Activated naive CD4-positive, alpha-beta T cell (primary cell): ENCODE measurements at regions not wholly inside any gene's neighbourhood (a gene's known extent, or its start where the extent isn't known, plus 50 kb on each side); places are given as distances from the start of the nearest gene placed in this dataset.

Experiments used
- DNase-seq, 4 experiments: peaks; one replicate each; lab custom pipeline; 2025; lab: John Stamatoyannopoulos, UW

GRCh38 chr1:221308534-221309511 lies 429.6 kb downstream of the HLX start:
- no peak for DNase-seq

- no peak for DNase-seq
These were observed 430.5 kb downstream of the HLX start for GRCh38 chr1:221309723-221310122.

- DNase-seq: no peak
These were observed 430.9 kb downstream of the HLX start for GRCh38 chr1:221310180-221310579.

DNA sequence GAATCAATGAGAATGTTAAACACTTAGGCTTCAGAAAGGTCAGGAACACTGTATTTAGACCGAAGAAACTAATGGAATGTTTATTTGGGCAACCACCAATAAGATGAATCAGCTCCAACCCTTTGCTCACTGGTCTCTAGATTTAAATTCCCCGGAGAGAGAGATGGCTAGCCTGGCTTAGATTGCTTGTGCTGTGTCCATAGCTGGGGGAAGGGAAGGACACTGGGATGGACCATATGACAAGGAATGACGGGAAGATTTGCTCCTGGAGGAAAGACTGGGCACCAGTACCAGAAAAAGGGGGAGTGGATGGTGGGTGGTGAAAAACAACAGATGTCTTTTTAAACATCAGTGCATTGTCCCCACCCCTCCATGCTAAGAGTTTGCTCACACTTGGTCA lies 426.6 kb downstream of the DUSP10 start:
- no peak for DNase-seq

GRCh38 chr1:221316491-221317056 lies 425.3 kb downstream of the DUSP10 start:
- DNase-seq: no peak

GRCh38 chr1:221317537-221317936 lies 424.4 kb downstream of the DUSP10 start:
- no peak for DNase-seq

- DNase-seq: no peak
These were observed 413.9 kb downstream of the DUSP10 start for GRCh38 chr1:221327954-221328353.

- no peak for DNase-seq
These were observed 413.5 kb downstream of the DUSP10 start for GRCh38 chr1:221328371-221328770.

- DNase-seq: no peak
These were observed 410.4 kb downstream of the DUSP10 start for GRCh38 chr1:221331273-221332183.

DNA sequence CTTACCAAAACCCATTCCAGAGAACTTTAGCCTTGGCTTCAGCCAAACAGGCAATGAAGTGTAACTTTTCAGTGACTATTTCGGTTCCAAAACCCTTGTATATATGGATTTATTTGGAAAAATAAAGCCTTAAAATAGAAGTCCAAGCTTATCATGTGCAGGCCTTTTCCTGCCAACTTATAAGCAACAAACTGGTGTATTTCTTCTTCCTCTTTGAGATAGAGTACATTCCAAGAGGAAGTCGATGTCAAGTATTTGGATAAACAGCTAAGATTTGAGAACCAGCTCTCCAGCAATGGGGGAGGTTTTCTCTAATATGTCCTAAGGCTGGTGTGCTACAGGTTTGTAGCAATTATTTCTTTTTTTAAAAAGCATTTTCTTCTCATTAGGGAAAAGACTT lies 407.8 kb downstream of the DUSP10 start:
- no peak for DNase-seq

- DNase-seq: no peak
These were observed 406.5 kb downstream of the DUSP10 start for GRCh38 chr1:221335161-221336101.

DNA sequence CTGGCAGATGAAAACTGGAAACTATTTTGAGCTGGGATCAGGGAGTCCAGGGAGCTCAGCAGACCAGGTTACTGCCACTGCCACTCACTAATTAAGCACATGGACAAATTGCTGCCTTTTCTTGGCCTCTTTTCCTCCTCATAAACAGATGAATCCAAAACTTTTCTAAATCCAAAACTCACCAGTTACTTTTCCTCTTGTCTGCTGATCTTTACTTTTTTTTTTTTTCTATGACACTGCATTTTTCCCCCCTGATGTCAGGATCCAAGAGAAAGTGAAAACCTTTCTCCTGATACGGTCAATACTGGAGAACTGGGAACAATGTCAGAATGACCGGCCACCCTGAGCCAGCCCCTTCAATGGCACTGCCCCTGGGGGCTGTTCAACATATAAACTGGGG lies 405.8 kb downstream of the DUSP10 start:
- DNase-seq: no peak

- no peak for DNase-seq
These were observed 404.8 kb downstream of the DUSP10 start for GRCh38 chr1:221337106-221337505.

GRCh38 chr1:221343136-221343535 lies 398.8 kb downstream of the DUSP10 start:
- no peak for DNase-seq

DNA sequence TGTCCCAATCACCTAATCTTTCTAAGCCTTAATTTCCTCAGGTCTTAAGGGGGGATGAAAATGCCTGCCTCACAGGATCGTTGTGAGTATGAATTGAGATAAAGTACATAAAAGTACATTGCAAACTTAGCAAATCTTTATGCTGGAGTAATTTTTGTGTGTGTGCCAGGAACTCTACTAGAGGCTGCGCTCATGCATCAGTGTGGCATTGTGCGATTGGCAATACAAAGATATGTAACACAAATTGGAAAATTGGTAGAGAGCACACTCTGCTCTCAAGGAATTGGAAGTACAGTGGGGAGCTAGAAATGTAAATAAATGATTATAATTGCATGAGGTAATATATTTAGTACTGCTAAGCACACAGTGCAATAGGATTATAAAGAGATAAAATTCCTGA lies 398.3 kb downstream of the DUSP10 start:
- DNase-seq: no peak

DNA sequence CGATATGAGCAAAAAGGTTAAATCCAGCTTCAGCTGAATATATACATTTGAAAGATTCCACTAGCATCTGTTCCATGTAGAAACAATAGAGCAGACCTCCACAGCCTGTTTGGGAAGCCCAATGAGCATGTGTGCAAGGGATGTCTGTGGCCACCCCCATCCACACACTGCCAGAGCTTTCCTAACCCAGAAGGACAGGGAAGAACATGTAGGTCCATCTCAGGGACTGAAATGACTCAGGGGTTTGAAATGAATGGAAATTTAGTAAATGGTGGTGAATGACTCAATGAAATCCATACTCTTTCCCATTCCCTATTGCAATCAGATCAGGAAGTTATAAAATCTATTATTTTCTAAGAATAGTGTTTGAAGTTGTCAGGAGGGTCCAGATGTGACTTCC lies 397.2 kb downstream of the DUSP10 start:
- DNase-seq: no peak

- DNase-seq: no peak
These were observed 394.2 kb downstream of the DUSP10 start for GRCh38 chr1:221347706-221348105.

- no peak for DNase-seq
These were observed 391.8 kb downstream of the DUSP10 start for GRCh38 chr1:221350091-221350490.

GRCh38 chr1:221356693-221357092 lies 385.2 kb downstream of the DUSP10 start:
- no peak for DNase-seq

- DNase-seq: no peak
These were observed 378.9 kb downstream of the DUSP10 start for GRCh38 chr1:221363039-221363438.

DNA sequence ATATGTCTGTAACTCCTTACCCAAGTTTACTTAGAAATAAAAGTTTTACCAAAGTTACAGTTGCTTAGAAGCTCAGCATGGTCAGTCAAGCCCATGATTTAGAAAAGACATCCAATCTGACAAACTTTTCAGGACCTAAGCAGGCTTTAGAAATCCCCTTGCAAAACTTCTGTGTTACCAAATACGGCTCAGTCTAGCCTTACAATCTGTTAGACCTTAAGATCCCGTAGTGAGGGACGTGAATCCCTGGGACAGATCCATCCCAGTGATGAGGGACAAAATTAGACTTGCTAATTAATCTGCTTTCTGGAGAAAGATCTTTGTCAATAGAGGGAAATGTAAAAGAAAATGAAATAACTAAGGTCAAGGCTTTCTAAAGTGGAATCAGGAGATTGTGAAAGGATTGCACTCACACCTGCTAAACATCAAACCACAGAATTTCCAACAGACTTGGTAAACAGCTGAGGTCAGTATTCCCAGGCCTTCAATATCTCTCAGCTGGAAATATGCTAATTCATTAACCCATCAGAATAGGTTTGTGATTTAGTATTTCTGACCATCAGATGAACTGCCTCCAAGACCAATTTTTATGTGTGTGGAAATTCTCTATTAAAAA lies 375.3 kb downstream of the DUSP10 start:
- no peak for DNase-seq
